Fibroblast of mammary gland (primary cell): ENCODE measurements at regions not wholly inside any gene's neighbourhood (a gene's known extent, or its start where the extent isn't known, plus 50 kb on each side); places are given as distances from the start of the nearest gene placed in this dataset.
A peak's percentile ranks its signal among the peaks of the same experiment; 100 is the strongest.

Source experiments
- DNase-seq: peaks from one replicate; pipeline ENCODE4 v3.0.0-alpha.2; 2010; ENCODE audit warnings: low read depth
- H3K4me3 ChIP-seq: 2 replicates; pipeline ENCODE4 v1.5.1; 2011; ENCODE audit warnings: low read depth, mild to moderate bottlenecking, low read length, moderate library complexity; ENCODE audit not compliant: control insufficient read depth
- CTCF ChIP-seq: conservative IDR thresholded peaks from 2 replicates; pipeline ENCODE4 v1.5.1; 2011; ENCODE audit warnings: low read depth, low read length, inconsistent platforms; ENCODE audit not compliant: control insufficient read depth, insufficient read depth

GRCh38 chr13:74046431-74046830, 87.8 kb downstream of the KLF12 start:
- no peak for TF ChIP-seq CTCF
- H3K4me3 ChIP-seq = no peak overlapping the region
- DNase-seq = no peak

GRCh38 chr13:74045583-74045982, 88.6 kb downstream of the KLF12 start:
- no peak for DNase-seq
- TF ChIP-seq CTCF = no peak
- H3K4me3 ChIP-seq = no peak overlapping the region

GRCh38 chr13:74043237-74043636, 91.0 kb downstream of the KLF12 start:
- no peak overlapping the region for H3K4me3 ChIP-seq

GRCh38 chr13:74040200-74040599, 94.0 kb downstream of the KLF12 start:
- TF ChIP-seq CTCF = peak; percentile 50
- H3K4me3 ChIP-seq = no peak overlapping the region
- peak; percentile 32 for DNase-seq

More at GRCh38 chr13:74043237-74043636, 91.0 kb downstream of the KLF12 start:
- TF ChIP-seq CTCF = no peak
- DNase-seq = no peak

- no peak for DNase-seq
- TF ChIP-seq CTCF = no peak
- H3K4me3 ChIP-seq = no peak overlapping the region
Observed at GRCh38 chr13:74039667-74040066, 94.5 kb downstream of the KLF12 start.

GRCh38 chr13:74039154-74039553, 95.0 kb downstream of the KLF12 start:
- no peak overlapping the region for H3K4me3 ChIP-seq
- no peak for DNase-seq
- no peak for TF ChIP-seq CTCF

- no peak for TF ChIP-seq CTCF
- H3K4me3 ChIP-seq = no peak overlapping the region
- no peak for DNase-seq
Observed at GRCh38 chr13:74037762-74038161, 96.4 kb downstream of the KLF12 start.
